H1 (cell line): ENCODE measurements at regions not wholly inside any gene's neighbourhood (a gene's known extent, or its start where the extent isn't known, plus 50 kb on each side); places are given as distances from the start of the nearest gene placed in this dataset.

Source experiments
- CTCF ChIA-PET: fragments of 300-600 bp; sonication (Branson Sonifier 250); formaldehyde crosslinking; loops from one replicate; lab custom pipeline; 2021; ENCODE audit not compliant: partially characterized antibody; lab: Charles Lee
- POLR2A ChIA-PET: fragments of 300-600 bp; sonication (Branson Sonifier 250); formaldehyde crosslinking; loops from one replicate; lab custom pipeline; 2021; ENCODE audit warnings: inconsistent platforms; ENCODE audit not compliant: partially characterized antibody; lab: Charles Lee
- DNase-seq, 2 experiments: peaks; one replicate each; pipeline versions ENCODE4 v3.0.0 to v3.0.0-alpha.2; 2010 to 2022; ENCODE audit warnings: low spot score in 2 of 2, low read depth in 1 of 2, mixed read lengths in 1 of 2
- FAIRE-seq: peaks from 2 replicates; lab custom pipeline; 2011; peaks lifted over from hg19 to GRCh38; lab: Jason Lieb, UNC
- H2AFZ ChIP-seq: 2 replicates; pipeline ENCODE4 v1.8.1; 2012; ENCODE audit warnings: low read length, inconsistent platforms
- H2AK5ac ChIP-seq: 2 replicates; pipeline ENCODE4 v1.6.1; 2013; ENCODE audit warnings: low read depth, low read length
- H2BK120ac ChIP-seq: replicated peaks from 2 replicates; pipeline ENCODE3; 2013; ENCODE audit warnings: low read depth, low read length, inconsistent platforms
- H2BK12ac ChIP-seq: 2 replicates; pipeline ENCODE4 v1.6.1; 2013; ENCODE audit warnings: low read depth, low read length
- H2BK15ac ChIP-seq: 2 replicates; pipeline ENCODE4 v1.6.1; 2013; ENCODE audit warnings: low read length
- H2BK20ac ChIP-seq: 2 replicates; pipeline ENCODE4 v1.6.1; 2013; ENCODE audit warnings: low read length
- H2BK5ac ChIP-seq: 2 replicates; pipeline ENCODE4 v1.6.1; 2013; ENCODE audit warnings: low read depth, low read length
- H3K14ac ChIP-seq: 2 replicates; pipeline ENCODE4 v1.6.1; 2013; ENCODE audit warnings: inconsistent platforms; ENCODE audit not compliant: insufficient read length
- H3K18ac ChIP-seq: 2 replicates; pipeline ENCODE4 v1.6.1; 2013; ENCODE audit warnings: low read length; ENCODE audit errors: extremely low read depth
- H3K23ac ChIP-seq: 2 replicates; pipeline ENCODE4 v1.6.1; 2013; ENCODE audit warnings: inconsistent platforms; ENCODE audit not compliant: insufficient read length
- H3K23me2 ChIP-seq: 2 replicates; pipeline ENCODE4 v1.6.1; 2013; ENCODE audit warnings: low read depth, low read length
- H3K27ac ChIP-seq: 2 replicates; pipeline ENCODE4 v1.6.1; 2011; ENCODE audit warnings: low read depth, low read length, inconsistent platforms
- H3K27me3 ChIP-seq, 4 experiments: replicated peaks in 1 of 4; 1 replicate in 1 of 4; 2 replicates in 3 of 4; pipeline versions ENCODE4 v1.6.1 to v1.8.1; 2011 to 2013; ENCODE audit warnings: low read length in 3 of 4, mild to moderate bottlenecking in 3 of 4, inconsistent platforms in 2 of 4, mixed read lengths in 2 of 4, moderate library complexity in 1 of 4; ENCODE audit not compliant: control insufficient read depth in 3 of 4, insufficient read depth in 3 of 4; ENCODE audit errors: extremely low read depth in 1 of 4
- H3K36me3 ChIP-seq, 4 experiments: 2 replicates each; pipeline versions ENCODE4 v1.6.1 to v1.8.1; 2011 to 2013; ENCODE audit warnings: mild to moderate bottlenecking in 4 of 4, low read length in 3 of 4, moderate library complexity in 2 of 4, control low read depth in 1 of 4, inconsistent platforms in 1 of 4; ENCODE audit not compliant: insufficient read depth in 4 of 4, control insufficient read depth in 2 of 4
- H3K4ac ChIP-seq: replicated peaks from 2 replicates; pipeline ENCODE3; 2013; ENCODE audit warnings: low read length, low read depth, mixed read lengths, inconsistent platforms; ENCODE audit not compliant: insufficient read length
- H3K4me1 ChIP-seq, 4 experiments: replicated peaks in 1 of 4; 1 replicate in 1 of 4; 2 replicates in 3 of 4; pipeline versions ENCODE4 v1.6.1 to v1.8.1; 2011 to 2013; ENCODE audit warnings: low read length in 3 of 4, inconsistent platforms in 2 of 4, mixed read lengths in 1 of 4; ENCODE audit not compliant: insufficient read depth in 4 of 4, control insufficient read depth in 3 of 4
- H3K4me2 ChIP-seq, 2 experiments: 2 replicates each; pipeline versions ENCODE4 v1.6.1 to v1.8.1; 2011 to 2013; ENCODE audit warnings: low read depth in 2 of 2, low read length in 2 of 2, control low read depth in 1 of 2, inconsistent platforms in 1 of 2, mild to moderate bottlenecking in 1 of 2; ENCODE audit not compliant: insufficient read depth in 1 of 2
- H3K4me3 ChIP-seq, 4 experiments: fragments of 200-600, 300-600 bp in 1 of 4; sonication (generic), shearing (Covaris generic), sonication (Bioruptor Twin) in 1 of 4; 2 replicates each; pipeline versions ENCODE4 v1.5.1 to v1.8.1; 2011 to 2016; ENCODE audit warnings: low read length in 4 of 4, low read depth in 3 of 4, control low read depth in 2 of 4, inconsistent platforms in 2 of 4, mild to moderate bottlenecking in 2 of 4, mixed read lengths in 1 of 4, moderate library complexity in 1 of 4; ENCODE audit not compliant: insufficient read depth in 2 of 4; ENCODE audit errors: extremely low read depth in 1 of 4
- H3K56ac ChIP-seq: replicated peaks from 2 replicates; pipeline ENCODE3; 2013; ENCODE audit warnings: low read depth, mild to moderate bottlenecking, mixed read lengths, low read length, inconsistent platforms; ENCODE audit not compliant: insufficient read length
- H3K79me1 ChIP-seq: 2 replicates; pipeline ENCODE4 v1.6.1; 2013; ENCODE audit warnings: low read depth, low read length, control low read depth
- H3K79me2 ChIP-seq, 2 experiments: 2 replicates each; pipeline versions ENCODE4 v1.6.1 to v1.8.1; 2012 to 2013; ENCODE audit warnings: low read length in 2 of 2, mild to moderate bottlenecking in 2 of 2, inconsistent platforms in 1 of 2; ENCODE audit not compliant: insufficient read depth in 2 of 2, control insufficient read depth in 1 of 2
- H3K9ac ChIP-seq, 4 experiments: replicated peaks in 1 of 4; 1 replicate in 1 of 4; 2 replicates in 3 of 4; pipeline versions ENCODE4 v1.6.1 to v1.8.1; 2011 to 2013; ENCODE audit warnings: low read depth in 3 of 4, low read length in 3 of 4, control low read depth in 2 of 4, mild to moderate bottlenecking in 2 of 4, moderate library complexity in 2 of 4, inconsistent platforms in 1 of 4; ENCODE audit errors: extremely low read depth in 1 of 4
- H3K9me3 ChIP-seq, 2 experiments: 2 replicates each; pipeline versions ENCODE4 v1.6.1 to v1.8.1; 2012 to 2013; ENCODE audit warnings: mild to moderate bottlenecking in 2 of 2, moderate library complexity in 2 of 2, control low read depth in 1 of 2, inconsistent platforms in 1 of 2, low read depth in 1 of 2, low read length in 1 of 2, mixed read lengths in 1 of 2; ENCODE audit not compliant: insufficient read depth in 2 of 2
- H4K20me1 ChIP-seq, 2 experiments: replicated peaks in 1 of 2; 2 replicates each; pipeline versions ENCODE3 to v1.8.1; 2011 to 2013; ENCODE audit warnings: inconsistent platforms in 2 of 2, low read length in 2 of 2, mild to moderate bottlenecking in 1 of 2; ENCODE audit not compliant: insufficient read depth in 2 of 2, control insufficient read depth in 1 of 2
- H4K5ac ChIP-seq: 2 replicates; pipeline ENCODE4 v1.6.1; 2013; ENCODE audit warnings: low read length, low read depth, mixed read lengths, inconsistent platforms; ENCODE audit not compliant: insufficient read length
- H4K8ac ChIP-seq: 2 replicates; pipeline ENCODE4 v1.8.0; 2013; ENCODE audit warnings: mild to moderate bottlenecking, moderate library complexity, low read length, inconsistent platforms; ENCODE audit not compliant: insufficient read depth; ENCODE audit errors: extremely low read depth
- H4K91ac ChIP-seq: replicated peaks from 2 replicates; pipeline ENCODE3; 2013; ENCODE audit warnings: low read length, mixed read lengths, inconsistent platforms; ENCODE audit not compliant: insufficient read length
- BACH1 ChIP-seq: IDR thresholded peaks from 2 replicates; pipeline ENCODE4 v1.6.1; 2012; ENCODE audit warnings: low read length, improper control_type of control experiment
- CBX8 ChIP-seq: fragments of 300-800, 300-1000 bp; sonication (generic); IDR thresholded peaks from 2 replicates; pipeline ENCODE4 v1.7.1; 2016; ENCODE audit warnings: low read depth, low read length, borderline replicate concordance
- CREB1 ChIP-seq: IDR thresholded peaks from 2 replicates; pipeline ENCODE4 v1.6.1; 2012; ENCODE audit warnings: inconsistent platforms
- CTBP2 ChIP-seq: IDR thresholded peaks from 2 replicates; pipeline ENCODE4 v1.7.0; 2011; ENCODE audit warnings: borderline replicate concordance, mild to moderate bottlenecking, moderate library complexity, mixed read lengths, low read length; ENCODE audit not compliant: insufficient read depth, insufficient read length
- POLR2AphosphoS5 ChIP-seq: IDR thresholded peaks from 2 replicates; pipeline ENCODE4 v1.6.1; 2011; ENCODE audit warnings: low read depth, low read length
- SP4 ChIP-seq: IDR thresholded peaks from 2 replicates; pipeline ENCODE4 v1.6.1; 2012; ENCODE audit warnings: low read length, inconsistent platforms
- YY1 ChIP-seq: IDR thresholded peaks from 2 replicates; pipeline ENCODE4 v1.6.1; 2011; ENCODE audit warnings: low read depth, mild to moderate bottlenecking, low read length
- WGBS, 2 experiments: shearing (Covaris generic) in 1 of 2; methylation state at CpG; one replicate each; pipeline versions ENCODE4 v1.1.6 to v1.1.7; 2013 to 2015; ENCODE audit warnings: low lambda C conversion rate in 2 of 2, mixed read lengths in 2 of 2, inconsistent platforms in 1 of 2, low coverage in 1 of 2, missing lambda C conversion rate in 1 of 2; ENCODE audit not compliant: insufficient replicate concordance in 2 of 2, insufficient coverage in 1 of 2, insufficient read length in 1 of 2; ENCODE audit errors: extremely low coverage in 1 of 2, missing lambda C conversion rate in 1 of 2; 5-methylcytosine and 5-hydroxymethylcytosine counted together

DNA sequence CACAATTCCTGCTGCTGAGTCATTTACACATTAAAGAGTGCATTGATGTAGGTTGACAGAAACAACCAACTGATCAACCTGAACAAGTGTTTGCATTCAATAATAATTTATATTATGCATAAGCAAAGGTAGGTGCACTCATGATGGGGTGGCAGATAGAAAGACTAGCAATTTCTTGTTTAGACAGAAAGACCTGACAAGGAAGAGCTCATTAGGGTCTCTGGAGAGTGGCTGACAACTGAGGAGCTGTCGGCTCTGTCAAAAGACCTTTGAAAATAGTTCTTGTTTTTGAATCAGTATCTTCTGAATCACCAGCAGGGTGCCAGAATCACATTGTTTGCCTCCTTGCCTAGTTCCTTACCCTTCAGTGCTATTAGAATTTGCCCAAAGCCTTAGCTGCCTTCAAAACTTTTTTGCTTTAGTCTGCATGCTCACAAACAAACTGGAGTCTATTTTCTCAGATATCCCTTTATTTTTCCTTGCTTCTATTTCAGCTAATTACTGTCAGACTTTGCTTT, 234.7 kb downstream of the BTG1 start:
- Histone ChIP-seq H3K27ac (no peak overlapping the region), H2BK20ac (no peak overlapping the region), H3K4me3 (no peak overlapping the region; a peak in 1 of 8 replicates), H3K79me1 (no peaks in the 10 kb centered on the region), H3K23ac (no peak overlapping the region), H3K18ac (no peak overlapping the region), H3K79me2 (no peaks in the 10 kb centered on the region), H4K5ac (no peak overlapping the region), H2AFZ (no peak overlapping the region), H2BK12ac (no peak overlapping the region), H3K9ac (no peak overlapping the region), H2BK120ac (no peak overlapping the region), H4K20me1 (no peaks in the 10 kb centered on the region), H3K14ac (no peak overlapping the region), H4K8ac (no peak overlapping the region), H2AK5ac (no peak overlapping the region), H2BK5ac (no peak overlapping the region), H4K91ac (no peak overlapping the region), H3K4me1 (peaks cover 0 to 8% (median 6%) of the 10 kb centered on the region in 4 experiments; a peak in 2 of 7 replicates), H2BK15ac (no peak overlapping the region), H3K36me3 (no peaks in the 10 kb centered on the region), H3K23me2 (no peaks in the 10 kb centered on the region), H3K56ac (no peak overlapping the region), H3K27me3 (no peaks in the 10 kb centered on the region), H3K4me2 (peak overlapping the region in 1 of 2 experiments; percentile 53; a peak in 1 of 4 replicates), H3K9me3 (no peaks in the 10 kb centered on the region), H3K4ac (no peak overlapping the region)
- WGBS, 2 experiments, result 64% methylated on average over 1 of the region's 1 CpG; no CpG with 5 or more reads in 1 of the 2 experiments
- FAIRE-seq (no peak), DNase-seq (no peak)
- ChIA-PET CTCF (no interaction called here), POLR2A (interaction anchor here (0.9 kb wide), 1 partner anchor 43 kb away, joined by 3 read pairs; no protein-coding TSS in a partner anchor)
- TF ChIP-seq SP4 (no peak), POLR2AphosphoS5 (no peak), CREB1 (no peak), CTBP2 (no peak), CBX8 (no peak), BACH1 (no peak), YY1 (no peak)
